ENCODE measurements at regions not wholly inside any gene's neighbourhood (a gene's known extent, or its start where the extent isn't known, plus 50 kb on each side); places are given as distances from the start of the nearest gene placed in this dataset.

DNA sequence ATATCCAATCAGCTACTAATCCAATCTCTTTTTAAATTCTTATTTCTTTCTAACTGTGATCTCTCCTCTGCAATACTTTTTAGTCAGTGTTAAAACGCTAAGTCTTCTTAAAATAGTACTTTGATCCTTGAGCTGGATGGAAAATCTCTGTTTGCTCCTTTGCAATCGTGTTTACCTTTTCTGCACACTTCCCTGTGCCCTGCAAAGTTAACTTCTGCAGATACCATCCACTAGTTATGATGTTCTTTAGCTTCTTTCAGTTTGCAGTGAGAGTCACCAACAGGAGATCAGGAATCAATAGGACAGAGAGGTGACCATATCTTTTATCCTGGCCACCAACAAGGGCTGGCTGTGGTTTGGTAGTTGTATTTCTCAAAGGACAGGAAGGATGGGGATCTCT is 391.5 kb downstream of the GASK1B start:
- H3K9me3 Mint-ChIP-seq, result peaks cover 5 to 8% of the 10 kb centered on the region in 2 donors
- TF ChIP-seq, protein P1, sequence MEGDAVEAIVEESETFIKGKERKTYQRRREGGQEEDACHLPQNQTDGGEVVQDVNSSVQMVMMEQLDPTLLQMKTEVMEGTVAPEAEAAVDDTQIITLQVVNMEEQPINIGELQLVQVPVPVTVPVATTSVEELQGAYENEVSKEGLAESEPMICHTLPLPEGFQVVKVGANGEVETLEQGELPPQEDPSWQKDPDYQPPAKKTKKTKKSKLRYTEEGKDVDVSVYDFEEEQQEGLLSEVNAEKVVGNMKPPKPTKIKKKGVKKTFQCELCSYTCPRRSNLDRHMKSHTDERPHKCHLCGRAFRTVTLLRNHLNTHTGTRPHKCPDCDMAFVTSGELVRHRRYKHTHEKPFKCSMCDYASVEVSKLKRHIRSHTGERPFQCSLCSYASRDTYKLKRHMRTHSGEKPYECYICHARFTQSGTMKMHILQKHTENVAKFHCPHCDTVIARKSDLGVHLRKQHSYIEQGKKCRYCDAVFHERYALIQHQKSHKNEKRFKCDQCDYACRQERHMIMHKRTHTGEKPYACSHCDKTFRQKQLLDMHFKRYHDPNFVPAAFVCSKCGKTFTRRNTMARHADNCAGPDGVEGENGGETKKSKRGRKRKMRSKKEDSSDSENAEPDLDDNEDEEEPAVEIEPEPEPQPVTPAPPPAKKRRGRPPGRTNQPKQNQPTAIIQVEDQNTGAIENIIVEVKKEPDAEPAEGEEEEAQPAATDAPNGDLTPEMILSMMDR (IDR thresholded peaks at IDR 0.05), result no peak
- Histone ChIP-seq H3K27ac (ENCODE audit: low read length) (no peak overlapping the region), H3K9me3 (ENCODE audit: control insufficient read depth, insufficient read depth, low read length) (no peaks in the 10 kb centered on the region), H3K27me3 (ENCODE audit: control insufficient read depth, insufficient read depth, low read length) (no peaks in the 10 kb centered on the region), H3K4me1 (ENCODE audit: control insufficient read depth, insufficient read depth, low read length) (no peaks in the 10 kb centered on the region), H3K36me3 (ENCODE audit: control insufficient read depth, insufficient read depth, low read length) (no peaks in the 10 kb centered on the region), H3K4me3 (ENCODE audit: low read length) (no peak overlapping the region)
- DNase-seq, result no peak
- no peak overlapping the region for H3K4me3 Mint-ChIP-seq
- intact Hi-C loops (cut with micrococcal nuclease), result no loop called here
- no peak for ATAC-seq
- no peaks in the 10 kb centered on the region for H3K27me3 Mint-ChIP-seq (ENCODE audit: low read depth in 2 of 2)
- no peaks in the 10 kb centered on the region for H3K4me1 Mint-ChIP-seq
- no peaks in the 10 kb centered on the region for H3K36me3 Mint-ChIP-seq
- WGBS (ENCODE audit: insufficient coverage), result 83% methylated on average over 2 of the region's 2 CpGs
- no peak overlapping the region for H3K27ac Mint-ChIP-seq

DNA sequence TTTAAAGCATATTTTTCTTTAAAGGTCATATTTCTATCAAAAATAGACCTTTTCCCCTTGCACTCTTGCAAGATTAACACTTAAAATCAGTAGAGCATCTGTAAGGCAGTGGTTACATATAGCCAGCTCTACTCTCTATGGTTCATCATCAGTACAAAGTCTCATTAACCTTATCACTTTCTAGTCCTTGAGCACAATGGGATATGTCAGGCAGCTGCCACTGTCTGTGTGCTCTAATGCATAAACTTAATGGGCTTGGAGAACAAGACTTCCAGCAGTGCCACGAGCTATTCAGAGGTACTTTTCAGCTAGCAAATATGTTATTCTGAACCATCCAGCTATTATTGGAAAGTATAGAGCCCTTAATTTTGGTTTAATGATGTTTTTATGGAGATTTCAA is 393.7 kb downstream of the GASK1B start:
- Histone ChIP-seq H3K4me1 (ENCODE audit: control insufficient read depth, insufficient read depth, low read length) (no peaks in the 10 kb centered on the region), H3K27ac (ENCODE audit: low read length) (no peak overlapping the region), H3K36me3 (ENCODE audit: control insufficient read depth, insufficient read depth, low read length) (no peaks in the 10 kb centered on the region), H3K27me3 (ENCODE audit: control insufficient read depth, insufficient read depth, low read length) (no peaks in the 10 kb centered on the region), H3K9me3 (ENCODE audit: control insufficient read depth, insufficient read depth, low read length) (no peaks in the 10 kb centered on the region), H3K4me3 (ENCODE audit: low read length) (no peak overlapping the region)
- no peaks in the 10 kb centered on the region for H3K36me3 Mint-ChIP-seq
- TF ChIP-seq, protein P1 (IDR thresholded peaks at IDR 0.05), result no peak
- no peak for ATAC-seq
- peaks cover 3 to 4% of the 10 kb centered on the region in 2 donors for H3K9me3 Mint-ChIP-seq
- no peak overlapping the region for H3K4me3 Mint-ChIP-seq
- no peak for DNase-seq
- no peak overlapping the region for H3K27ac Mint-ChIP-seq
- WGBS (ENCODE audit: insufficient coverage), result 100% methylated on average over 1 of the region's 1 CpG
- no peaks in the 10 kb centered on the region for H3K4me1 Mint-ChIP-seq
- no peaks in the 10 kb centered on the region for H3K27me3 Mint-ChIP-seq (ENCODE audit: low read depth in 2 of 2)
- intact Hi-C loops (cut with micrococcal nuclease), result no loop called here

DNA sequence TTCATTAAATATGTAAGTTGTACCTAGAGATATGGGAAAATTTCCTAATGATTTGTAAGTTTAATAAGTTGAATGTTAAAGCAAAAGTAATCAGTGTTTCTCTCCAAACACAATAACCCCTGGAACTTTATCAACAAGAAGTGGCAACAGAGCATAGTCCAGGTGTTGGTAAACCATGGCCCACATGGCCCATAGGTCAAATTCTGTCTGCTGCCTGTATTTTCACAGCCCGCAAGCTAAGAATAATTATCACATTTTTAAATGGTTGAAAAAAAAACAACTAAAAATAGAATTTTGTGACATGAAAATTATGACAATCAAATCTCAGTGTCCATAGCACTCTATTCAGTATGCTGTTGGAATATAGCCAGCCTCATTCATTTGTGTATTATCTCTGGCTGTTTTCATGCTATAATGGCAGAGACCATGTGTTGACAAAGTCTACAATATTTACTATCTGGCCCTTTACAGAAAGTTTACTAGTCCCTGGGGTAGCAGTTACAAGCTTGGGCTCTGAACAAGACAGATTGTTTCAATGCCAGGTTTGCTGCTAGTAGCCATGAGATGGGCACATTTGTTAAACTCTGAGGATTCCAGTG is 395.8 kb downstream of the GASK1B start:
- no peak overlapping the region for H3K4me3 Mint-ChIP-seq
- H3K4me1 Mint-ChIP-seq, result no peaks in the 10 kb centered on the region
- H3K4me3 ChIP-seq (ENCODE audit: low read length), result no peak overlapping the region
- H3K27ac ChIP-seq (ENCODE audit: low read length), result no peak overlapping the region
- H3K4me1 ChIP-seq (ENCODE audit: control insufficient read depth, insufficient read depth, low read length), result no peaks in the 10 kb centered on the region
- H3K9me3 Mint-ChIP-seq, result peaks cover 3 to 6% of the 10 kb centered on the region in 2 donors
- no peaks in the 10 kb centered on the region for H3K27me3 ChIP-seq (ENCODE audit: control insufficient read depth, insufficient read depth, low read length)
- ATAC-seq (no peak), DNase-seq (no peak)
- no peaks in the 10 kb centered on the region for H3K27me3 Mint-ChIP-seq (ENCODE audit: low read depth in 2 of 2)
- H3K36me3 ChIP-seq (ENCODE audit: control insufficient read depth, insufficient read depth, low read length), result no peaks in the 10 kb centered on the region
- TF ChIP-seq, protein P1 (IDR thresholded peaks at IDR 0.05), result no peak
- H3K27ac Mint-ChIP-seq, result no peak overlapping the region
- WGBS (ENCODE audit: insufficient coverage), result no CpG with 5 or more reads among the region's 1 CpG
- H3K9me3 ChIP-seq (ENCODE audit: control insufficient read depth, insufficient read depth, low read length), result no peaks in the 10 kb centered on the region
- no peaks in the 10 kb centered on the region for H3K36me3 Mint-ChIP-seq
- intact Hi-C loops (cut with micrococcal nuclease), result no loop called here

DNA sequence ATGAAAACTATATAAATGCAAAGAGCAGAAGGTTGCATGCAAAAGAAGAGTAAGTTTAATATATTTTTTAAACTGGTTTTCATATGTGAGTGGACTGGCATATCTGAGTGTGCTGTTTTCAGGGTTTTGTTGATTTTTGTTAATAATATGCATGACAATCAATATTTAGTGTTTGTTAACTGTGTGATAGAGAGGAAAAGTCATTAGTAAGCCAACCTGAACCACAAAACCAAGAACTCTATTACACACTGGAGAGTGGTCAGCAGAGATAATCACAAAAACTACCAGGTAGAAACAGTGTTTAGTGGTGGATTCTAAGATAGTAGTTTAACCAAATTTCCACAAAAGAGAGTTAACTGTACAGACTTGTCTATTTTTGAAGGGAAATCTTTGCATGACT is 396.9 kb downstream of the GASK1B start:
- DNase-seq (no peak), ATAC-seq (no peak)
- intact Hi-C loops (cut with micrococcal nuclease), result no loop called here
- Histone ChIP-seq H3K27ac (ENCODE audit: low read length) (no peak overlapping the region), H3K4me1 (ENCODE audit: control insufficient read depth, insufficient read depth, low read length) (no peaks in the 10 kb centered on the region), H3K4me3 (ENCODE audit: low read length) (no peak overlapping the region), H3K27me3 (ENCODE audit: control insufficient read depth, insufficient read depth, low read length) (no peaks in the 10 kb centered on the region), H3K9me3 (ENCODE audit: control insufficient read depth, insufficient read depth, low read length) (no peaks in the 10 kb centered on the region), H3K36me3 (ENCODE audit: control insufficient read depth, insufficient read depth, low read length) (no peaks in the 10 kb centered on the region)
- H3K36me3 Mint-ChIP-seq, result no peaks in the 10 kb centered on the region
- TF ChIP-seq, protein P1 (IDR thresholded peaks at IDR 0.05), result no peak
- H3K4me3 Mint-ChIP-seq, result no peak overlapping the region
- no peaks in the 10 kb centered on the region for H3K4me1 Mint-ChIP-seq
- H3K27me3 Mint-ChIP-seq (ENCODE audit: low read depth in 2 of 2), result no peaks in the 10 kb centered on the region
- no peak overlapping the region for H3K27ac Mint-ChIP-seq
- H3K9me3 Mint-ChIP-seq, result peaks cover 2 to 6% of the 10 kb centered on the region in 2 donors
